ENCODE measurements at regions not wholly inside any gene's neighbourhood (a gene's known extent, or its start where the extent isn't known, plus 50 kb on each side); places are given as distances from the start of the nearest gene placed in this dataset.

- TF ChIP-seq POLR2AphosphoS5 (IDR thresholded peaks at IDR 0.05; ENCODE audit: low read depth, low read length) (no peak), POLR2A (IDR thresholded peaks at IDR 0.05; ENCODE audit: low read depth, low read length) (no peak)
Measured at GRCh38 chr2:149744865-149745264, 157.3 kb upstream of the MMADHC start.
